NCI-H2227 treated with DMSO at 0.1 percent for 48 hours (cell line): ENCODE measurements at regions not wholly inside any gene's neighbourhood (a gene's known extent, or its start where the extent isn't known, plus 50 kb on each side); places are given as distances from the start of the nearest gene placed in this dataset.
"Not testable (repeated sequence)": the region's sequence is repeated elsewhere in the genome, so short reads cannot be mapped to it uniquely, and the experiment has no call there.

Experiments used
- DNase-seq: peaks from one replicate; lab custom pipeline; 2025; lab: John Stamatoyannopoulos, UW

DNA sequence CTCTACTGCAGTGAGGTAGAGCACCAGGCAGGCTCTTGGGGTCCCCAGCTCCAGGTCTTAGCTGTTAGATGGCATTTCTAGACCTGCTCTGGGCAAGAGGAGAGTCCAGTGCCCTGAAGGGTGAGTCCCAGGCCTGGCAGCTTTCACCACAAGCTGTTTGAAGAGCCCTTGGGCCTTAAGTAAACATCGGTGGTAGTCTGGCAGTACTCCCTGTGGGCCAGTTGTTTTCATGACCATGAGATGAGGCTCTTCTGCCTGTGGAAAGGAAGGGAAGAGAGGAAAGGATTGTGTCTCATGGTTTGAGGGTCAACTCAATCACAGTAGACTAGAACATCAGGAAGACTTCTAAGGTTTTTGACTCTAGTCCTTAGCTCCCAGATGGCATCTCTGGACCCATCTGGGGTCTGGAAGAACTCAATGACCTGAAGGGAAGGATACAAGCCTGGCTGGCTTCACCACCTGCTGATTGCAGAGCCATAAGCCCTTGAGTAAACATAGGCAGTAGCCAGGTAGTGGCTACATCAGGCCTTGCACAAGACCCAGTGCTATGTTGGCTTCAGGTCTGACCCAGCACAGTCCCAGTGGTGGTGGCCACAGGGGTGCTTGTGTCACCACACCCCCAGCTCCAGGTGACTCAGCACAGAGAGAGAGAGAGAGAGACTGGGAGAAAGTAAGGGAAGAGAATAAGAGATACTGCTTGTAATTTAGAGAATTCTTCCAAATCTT, 114.3 kb upstream of the PCSK5 start:
- no peak for DNase-seq

DNA sequence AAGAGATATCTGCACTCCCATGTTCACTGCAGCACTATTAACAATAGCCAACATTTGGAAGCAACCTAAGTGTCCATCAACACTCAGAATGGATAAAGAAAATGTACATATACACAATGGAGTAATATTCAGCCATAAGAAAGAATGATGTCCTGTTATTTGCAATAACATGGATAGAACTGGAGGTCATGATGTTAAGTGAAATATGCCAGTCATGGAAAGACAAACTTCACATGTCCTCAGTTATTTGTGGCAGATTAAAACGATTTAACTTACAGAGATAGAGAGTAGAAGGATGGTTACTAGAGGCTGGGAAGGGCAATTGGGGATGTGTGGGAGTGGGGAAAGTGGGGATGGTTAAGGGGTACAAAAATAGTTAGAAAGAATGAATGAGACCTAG, 110.3 kb upstream of the PCSK5 start:
- no peak for DNase-seq

DNA sequence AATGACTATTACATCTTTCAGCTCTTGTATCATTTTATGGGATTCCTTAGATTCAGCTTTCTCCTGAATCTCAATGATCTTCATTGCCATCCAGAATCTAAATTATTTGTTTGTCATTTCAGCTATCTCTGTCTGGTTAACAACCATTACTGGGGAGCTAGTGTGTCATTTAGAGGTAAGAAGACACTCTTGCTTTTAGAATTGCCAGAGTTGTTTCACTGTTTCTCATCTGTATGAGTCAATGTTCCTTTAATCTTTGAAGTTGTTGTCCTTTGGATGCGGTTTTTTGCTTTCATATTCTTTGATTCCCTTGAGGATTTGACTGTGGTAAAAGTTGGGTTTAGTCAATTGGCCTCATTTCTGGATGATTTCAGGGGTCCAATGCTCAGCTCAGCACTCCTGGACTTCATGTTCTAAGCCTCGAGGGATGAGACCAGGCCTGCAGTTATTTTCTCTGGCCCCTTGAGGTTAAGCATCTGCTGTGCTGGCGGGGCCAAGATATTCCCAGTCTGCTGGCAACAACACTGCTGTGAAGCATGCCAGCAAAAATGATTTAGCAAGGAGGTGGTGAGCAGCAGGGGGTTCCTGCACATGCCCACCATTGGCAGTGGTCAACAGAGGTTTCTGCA, 102.4 kb upstream of the PCSK5 start:
- DNase-seq = no peak

DNA sequence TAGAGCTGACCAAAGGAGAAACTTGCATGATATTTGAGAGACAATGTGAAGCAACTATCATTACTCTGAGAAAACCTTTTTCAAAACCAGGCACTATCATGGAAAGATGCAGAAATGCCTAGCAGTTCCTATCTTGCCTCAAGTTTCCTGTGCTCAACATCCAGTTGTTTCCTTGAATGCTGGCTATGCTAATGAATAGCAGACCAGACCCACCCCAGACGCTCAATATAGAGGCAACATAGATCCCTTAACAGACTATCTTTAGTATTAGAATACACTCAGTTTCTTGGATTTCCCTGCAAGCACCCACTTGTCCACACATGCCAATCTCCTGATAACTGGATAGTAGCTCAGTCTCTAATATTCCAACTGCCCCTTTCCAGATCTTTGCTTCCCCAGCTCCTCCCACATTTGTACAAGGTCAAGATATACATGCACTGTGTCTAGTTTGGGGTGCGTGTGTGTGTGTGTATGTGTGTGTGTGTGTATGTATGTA, 93.3 kb upstream of the PCSK5 start:
- no peak for DNase-seq

GRCh38 chr9:75798505-75798904, 92.0 kb upstream of the PCSK5 start:
- no peak for DNase-seq

DNA sequence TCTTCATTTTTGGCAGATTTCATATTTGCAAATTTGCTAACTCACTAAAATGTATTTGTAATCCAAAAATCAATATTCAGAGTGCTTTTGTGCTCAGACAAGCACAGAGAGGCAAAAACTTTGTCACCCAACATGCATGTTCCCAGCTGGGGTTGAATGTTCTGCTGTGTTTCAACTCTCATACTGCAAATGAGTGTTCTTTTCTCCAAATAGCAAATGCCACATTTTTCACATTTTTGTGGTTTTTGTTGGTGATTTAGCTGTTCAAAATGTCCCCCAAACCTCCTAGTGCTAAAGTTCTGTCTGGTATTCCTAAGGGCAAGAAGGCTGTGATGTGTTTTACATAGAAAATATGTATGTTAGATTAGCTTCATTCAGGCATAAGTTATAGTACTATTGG, 87.3 kb upstream of the PCSK5 start:
- no peak for DNase-seq

DNA sequence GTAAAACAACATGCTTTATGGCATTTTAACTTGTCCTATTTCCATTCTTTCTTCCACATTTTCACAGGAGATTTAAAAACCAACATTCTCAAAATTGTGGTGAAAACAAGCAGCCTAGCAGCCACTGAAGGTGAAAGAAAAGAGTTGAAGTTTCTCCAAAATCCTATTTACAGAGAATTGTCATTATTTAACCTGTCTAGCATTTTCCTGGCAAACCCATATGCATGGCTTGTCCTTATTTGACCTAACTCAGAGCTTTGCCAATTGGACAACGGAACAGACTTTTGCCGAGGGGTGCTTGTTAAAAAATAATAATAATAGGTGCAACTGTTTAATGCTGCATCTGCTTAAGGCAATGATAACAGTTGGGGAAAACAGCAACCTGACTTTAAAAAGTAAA, 80.4 kb upstream of the PCSK5 start:
- no peak for DNase-seq

- no peak for DNase-seq
These were observed 78.8 kb upstream of the PCSK5 start for GRCh38 chr9:75811692-75812091.

GRCh38 chr9:75812141-75812540, 78.3 kb upstream of the PCSK5 start:
- no peak for DNase-seq

DNA sequence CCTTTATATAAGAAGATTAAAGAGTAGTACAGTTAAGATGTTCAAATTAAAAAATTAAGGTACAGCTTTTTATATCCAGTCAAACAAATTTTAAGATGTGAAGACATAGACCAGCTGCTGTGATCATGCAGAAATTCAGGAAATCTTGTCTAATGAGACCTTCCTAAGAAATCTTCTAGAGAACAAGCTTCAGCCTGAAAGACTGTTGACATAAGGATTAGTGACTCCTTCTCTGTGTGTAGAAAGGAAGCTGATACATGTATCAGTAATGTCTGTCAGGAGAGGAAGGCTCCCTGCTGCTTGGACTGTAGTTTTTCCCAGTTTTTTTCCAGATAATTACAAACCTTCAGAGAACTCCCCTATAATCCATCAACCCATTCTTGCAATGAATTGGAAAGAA, 75.8 kb upstream of the PCSK5 start:
- no peak for DNase-seq

DNA sequence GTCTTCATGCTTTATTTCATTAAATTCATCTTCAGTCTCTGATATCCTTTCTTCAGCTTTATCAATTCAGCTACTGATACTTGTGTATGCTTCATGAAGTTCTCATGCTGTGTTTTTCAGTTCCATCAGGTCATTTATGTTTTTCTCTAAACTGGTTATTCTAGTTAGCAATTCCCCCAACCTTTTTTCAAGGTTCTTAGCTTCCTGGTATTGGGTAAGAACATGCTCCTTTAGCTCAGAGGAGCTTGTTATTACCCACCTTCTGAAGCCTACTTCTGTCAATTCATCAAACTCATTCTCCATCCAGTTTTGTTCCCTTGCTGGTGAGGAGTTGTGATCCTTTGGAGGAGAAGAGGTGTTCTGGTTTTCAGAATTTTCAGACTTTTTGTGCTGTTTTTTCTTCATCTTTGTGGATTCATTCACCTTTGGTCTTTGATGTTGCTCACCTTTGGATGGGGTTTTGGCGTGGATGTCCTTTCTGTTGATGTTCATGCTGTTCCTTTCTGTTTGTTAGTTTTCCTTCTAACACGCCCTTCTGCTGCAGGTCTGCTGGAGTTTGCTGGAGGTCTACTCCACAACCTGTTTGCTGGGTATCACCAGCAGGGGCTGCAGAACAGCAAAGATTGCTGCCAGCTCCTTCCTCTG, 69.9 kb upstream of the PCSK5 start:
- not testable (repeated sequence) for DNase-seq

DNA sequence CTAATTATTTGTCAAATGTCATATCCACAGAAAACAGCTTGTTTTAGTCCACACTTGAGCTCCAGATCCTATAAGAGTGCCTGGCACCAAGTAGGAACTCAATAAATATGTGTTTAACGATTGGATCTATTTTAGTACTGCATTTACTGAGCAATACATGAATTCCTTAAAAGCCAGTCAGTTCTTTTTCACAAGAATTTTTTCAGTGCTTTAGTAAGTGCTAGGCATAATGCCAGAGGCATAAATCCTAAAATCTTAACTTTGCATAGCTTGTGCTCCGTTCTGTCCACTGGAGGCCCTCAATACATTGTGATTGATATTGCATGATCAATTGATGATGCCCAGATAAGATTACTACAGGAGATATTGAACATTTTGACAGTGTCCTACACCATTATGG, 67.3 kb upstream of the PCSK5 start:
- no peak for DNase-seq

- DNase-seq = no peak
These were observed 65.5 kb upstream of the PCSK5 start for GRCh38 chr9:75824816-75825568.

DNA sequence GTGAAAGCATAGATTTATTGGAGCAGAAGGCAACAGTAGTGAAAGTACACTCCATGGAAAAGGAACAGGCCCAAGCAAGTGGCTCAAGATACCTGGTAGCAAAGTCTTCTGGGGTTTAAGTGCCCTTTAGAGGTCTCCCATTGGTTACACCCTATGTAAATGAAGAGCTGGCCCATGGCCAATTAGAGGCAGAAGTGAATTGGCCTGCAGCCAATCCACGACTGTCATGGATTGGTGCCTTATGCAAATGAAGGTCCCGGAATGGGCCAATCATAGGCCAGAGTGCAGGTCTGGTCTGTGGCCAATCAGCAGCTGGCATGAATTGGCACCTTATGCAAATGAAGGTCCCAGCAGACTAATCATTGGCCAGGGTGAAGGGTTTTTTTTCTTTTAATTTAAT, 64.2 kb upstream of the PCSK5 start:
- DNase-seq = no peak

GRCh38 chr9:75830303-75830702, 60.2 kb upstream of the PCSK5 start:
- DNase-seq = no peak

- no peak for DNase-seq
These were observed 56.7 kb upstream of the PCSK5 start for GRCh38 chr9:75833778-75834177.

DNA sequence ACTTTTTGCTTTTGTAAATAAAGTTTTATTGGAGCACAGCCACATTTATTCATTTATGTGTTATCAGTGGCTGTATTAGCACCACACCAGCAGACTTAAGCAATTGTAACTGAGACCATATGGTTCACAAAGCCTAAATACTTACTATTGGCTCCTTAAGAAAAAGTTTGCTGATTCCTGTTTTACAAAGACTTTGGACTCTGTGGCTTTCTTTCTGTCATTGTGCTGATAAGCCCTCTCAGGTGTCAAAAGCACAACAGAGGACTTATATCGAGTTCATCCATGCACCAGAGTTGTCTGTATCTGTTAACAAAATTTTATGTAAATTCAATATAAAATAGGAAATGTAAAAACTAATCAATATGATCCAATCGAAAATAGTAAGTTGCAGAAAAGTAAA, 55.6 kb upstream of the PCSK5 start:
- no peak for DNase-seq
